Stimulated activated CD8-positive, alpha-beta memory T cell treated with anti-CD3 and anti-CD28 coated beads, Interleukin-4, amount 100 ng/mL, for 24 hours (primary cell): ENCODE measurements at regions not wholly inside any gene's neighbourhood (a gene's known extent, or its start where the extent isn't known, plus 50 kb on each side); places are given as distances from the start of the nearest gene placed in this dataset.
A peak's percentile ranks its signal among the peaks of the same experiment; 100 is the strongest.

Experiments
- DNase-seq: peaks from one replicate; pipeline ENCODE4 v3.0.0-alpha.2; 2020; ENCODE audit warnings: low read depth

- no peak for DNase-seq
Measured at GRCh38 chr9:89554307-89555035, 50.3 kb upstream of the GADD45G start.

GRCh38 chr9:89553451-89554010 is 51.3 kb upstream of the GADD45G start:
- DNase-seq: no peak

GRCh38 chr9:89550346-89550927 is 52.5 kb upstream of the SEMA4D start:
- no peak for DNase-seq

GRCh38 chr9:89549031-89549644 is 51.2 kb upstream of the SEMA4D start:
- peak; percentile 81 for DNase-seq

DNA sequence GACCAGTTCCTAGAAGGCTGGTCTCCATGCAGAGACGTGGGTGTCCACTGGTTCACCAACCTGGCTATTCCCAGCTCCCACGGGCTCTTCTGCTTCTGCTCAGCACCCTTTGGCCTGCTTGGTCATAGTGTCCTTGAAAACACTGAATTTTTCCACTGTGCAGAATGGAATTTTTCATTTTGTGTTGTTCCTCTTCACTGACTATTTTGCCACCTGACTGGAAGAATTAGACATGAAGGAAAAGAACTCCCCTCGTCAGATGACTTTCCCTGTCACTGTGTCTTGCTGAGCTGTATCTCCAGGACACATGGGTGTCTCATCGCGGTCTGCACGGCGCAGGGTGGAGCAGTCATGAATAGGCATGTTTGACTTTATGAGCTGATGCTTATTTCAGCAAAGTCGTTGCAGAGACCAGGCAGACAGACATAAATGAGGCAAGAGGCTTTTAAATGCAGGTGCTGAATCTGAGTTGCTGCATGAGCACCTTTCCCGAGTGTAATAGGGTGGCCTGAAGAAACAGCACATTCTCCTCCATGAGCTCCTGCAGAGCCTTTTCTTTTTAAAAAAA is 50.2 kb upstream of the SEMA4D start:
- DNase-seq: no peak
